ENCODE measurements at regions not wholly inside any gene's neighbourhood (a gene's known extent, or its start where the extent isn't known, plus 50 kb on each side); places are given as distances from the start of the nearest gene placed in this dataset.

DNA sequence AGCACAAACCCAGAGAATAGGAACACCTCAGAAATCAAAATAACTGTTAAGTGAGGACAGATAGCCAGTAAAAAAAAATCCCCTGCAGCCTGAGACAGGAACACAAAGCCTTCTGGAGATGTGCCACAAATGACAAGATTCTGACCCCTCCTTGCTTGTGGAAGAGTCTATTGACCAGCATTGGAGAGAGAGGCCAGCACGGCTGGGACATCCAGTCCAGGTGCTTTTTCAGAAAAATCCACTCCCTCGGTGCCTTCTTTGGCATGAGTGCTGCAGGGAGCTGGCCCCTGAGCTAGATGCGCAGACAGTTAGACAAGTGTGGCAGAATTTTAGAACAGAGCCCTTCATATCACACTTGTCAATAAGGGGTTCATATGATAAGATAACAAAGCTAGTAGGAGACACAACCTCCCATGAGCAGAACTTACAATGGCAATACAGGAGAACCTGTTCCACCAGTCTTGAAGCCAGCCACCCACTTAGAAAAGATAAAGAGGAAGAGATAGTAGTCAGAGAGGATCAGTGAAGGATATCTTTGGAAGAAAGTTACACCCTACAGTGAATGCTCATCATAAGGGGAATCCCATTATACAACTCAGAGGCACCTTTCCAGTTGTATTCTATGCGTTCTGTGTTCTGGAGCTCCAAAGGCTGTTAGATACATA lies 298.4 kb downstream of the TLE1 start:
- WGBS, 2 donors (ENCODE audit: low coverage in 1 of 2), result 70 to 74% methylated on average over 2 of the region's 4 CpGs
- no peak for ATAC-seq
- H3K27ac ChIP-seq, result no peak overlapping the region

DNA sequence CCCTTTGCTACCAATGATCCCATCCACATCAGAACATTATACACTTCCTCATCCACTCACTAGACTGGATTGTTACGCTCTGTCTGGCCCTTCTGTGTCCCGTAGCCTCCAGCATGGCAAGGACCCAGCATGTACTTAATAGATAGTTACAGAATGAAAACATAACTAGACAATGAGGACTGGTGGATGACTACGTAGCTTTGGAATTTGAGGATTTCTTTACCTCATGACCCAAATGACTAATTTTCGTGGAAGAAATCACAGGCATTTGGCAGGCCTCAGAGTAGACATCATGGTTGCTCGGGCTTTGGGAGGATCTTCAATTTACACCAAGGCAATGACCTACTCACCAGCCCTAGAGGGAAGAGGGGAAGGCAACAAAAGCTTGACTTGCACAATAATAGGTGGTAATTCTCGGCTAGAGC lies 299.8 kb downstream of the TLE1 start:
- ATAC-seq, result peak; percentile 87
- TF ChIP-seq EP300 (IDR thresholded peaks at IDR 0.05) (no peak), POLR2AphosphoS5 (IDR thresholded peaks at IDR 0.05) (no peak), POLR2A (IDR thresholded peaks at IDR 0.05) (no peak)
- TF ChIP-seq, protein P1, sequence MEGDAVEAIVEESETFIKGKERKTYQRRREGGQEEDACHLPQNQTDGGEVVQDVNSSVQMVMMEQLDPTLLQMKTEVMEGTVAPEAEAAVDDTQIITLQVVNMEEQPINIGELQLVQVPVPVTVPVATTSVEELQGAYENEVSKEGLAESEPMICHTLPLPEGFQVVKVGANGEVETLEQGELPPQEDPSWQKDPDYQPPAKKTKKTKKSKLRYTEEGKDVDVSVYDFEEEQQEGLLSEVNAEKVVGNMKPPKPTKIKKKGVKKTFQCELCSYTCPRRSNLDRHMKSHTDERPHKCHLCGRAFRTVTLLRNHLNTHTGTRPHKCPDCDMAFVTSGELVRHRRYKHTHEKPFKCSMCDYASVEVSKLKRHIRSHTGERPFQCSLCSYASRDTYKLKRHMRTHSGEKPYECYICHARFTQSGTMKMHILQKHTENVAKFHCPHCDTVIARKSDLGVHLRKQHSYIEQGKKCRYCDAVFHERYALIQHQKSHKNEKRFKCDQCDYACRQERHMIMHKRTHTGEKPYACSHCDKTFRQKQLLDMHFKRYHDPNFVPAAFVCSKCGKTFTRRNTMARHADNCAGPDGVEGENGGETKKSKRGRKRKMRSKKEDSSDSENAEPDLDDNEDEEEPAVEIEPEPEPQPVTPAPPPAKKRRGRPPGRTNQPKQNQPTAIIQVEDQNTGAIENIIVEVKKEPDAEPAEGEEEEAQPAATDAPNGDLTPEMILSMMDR (IDR thresholded peaks at IDR 0.05), result no peak
- 52 to 53% methylated on average over 4 to 6 of the region's 6 CpGs for WGBS, 2 donors (ENCODE audit: low coverage in 1 of 2)
- Histone ChIP-seq H3K4me1 (peaks cover 0 to 32% (median 4%) of the 10 kb centered on the region in 3 donors), H3K27ac (peak overlapping the region in 1 of 4 donors; percentile 23), H3K9me3 (no peaks in the 10 kb centered on the region), H3K4me3 (no peak overlapping the region), H3K36me3 (no peaks in the 10 kb centered on the region), H3K27me3 (no peaks in the 10 kb centered on the region)

More for the DNA sequence above, 298.4 kb downstream of the TLE1 start:
- H3K4me1 ChIP-seq, result peaks cover 0 to 44% (median 4%) of the 10 kb centered on the region in 3 donors
- no peak for TF ChIP-seq POLR2A (IDR thresholded peaks at IDR 0.05)
- TF ChIP-seq POLR2AphosphoS5 (IDR thresholded peaks at IDR 0.05), result no peak
- TF ChIP-seq, protein P1 (IDR thresholded peaks at IDR 0.05), result no peak
- no peak for TF ChIP-seq EP300 (IDR thresholded peaks at IDR 0.05)
- H3K4me3 ChIP-seq, result no peak overlapping the region
- no peaks in the 10 kb centered on the region for H3K27me3 ChIP-seq
- no peaks in the 10 kb centered on the region for H3K9me3 ChIP-seq
- H3K36me3 ChIP-seq, result no peaks in the 10 kb centered on the region

DNA sequence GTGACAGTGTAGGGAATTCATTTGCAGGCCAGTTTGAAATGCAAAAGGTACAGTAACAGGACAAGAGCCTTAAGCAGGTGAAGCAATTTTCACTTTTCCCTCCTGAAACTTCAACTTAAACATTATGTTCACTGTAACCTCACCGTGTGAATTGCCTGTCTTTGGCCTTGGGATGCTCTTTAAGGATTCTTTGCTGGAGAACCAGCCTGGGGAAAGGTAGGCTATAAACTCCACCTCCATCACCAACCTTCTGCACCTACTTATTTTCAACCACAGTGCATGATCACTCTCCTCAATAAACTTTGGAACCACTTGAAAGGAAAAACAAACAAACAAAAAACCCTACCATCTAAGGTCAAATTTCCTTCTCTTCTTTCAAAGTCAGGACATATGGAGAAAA lies 300.5 kb downstream of the TLE1 start:
- H3K27ac ChIP-seq, result no peak overlapping the region

DNA sequence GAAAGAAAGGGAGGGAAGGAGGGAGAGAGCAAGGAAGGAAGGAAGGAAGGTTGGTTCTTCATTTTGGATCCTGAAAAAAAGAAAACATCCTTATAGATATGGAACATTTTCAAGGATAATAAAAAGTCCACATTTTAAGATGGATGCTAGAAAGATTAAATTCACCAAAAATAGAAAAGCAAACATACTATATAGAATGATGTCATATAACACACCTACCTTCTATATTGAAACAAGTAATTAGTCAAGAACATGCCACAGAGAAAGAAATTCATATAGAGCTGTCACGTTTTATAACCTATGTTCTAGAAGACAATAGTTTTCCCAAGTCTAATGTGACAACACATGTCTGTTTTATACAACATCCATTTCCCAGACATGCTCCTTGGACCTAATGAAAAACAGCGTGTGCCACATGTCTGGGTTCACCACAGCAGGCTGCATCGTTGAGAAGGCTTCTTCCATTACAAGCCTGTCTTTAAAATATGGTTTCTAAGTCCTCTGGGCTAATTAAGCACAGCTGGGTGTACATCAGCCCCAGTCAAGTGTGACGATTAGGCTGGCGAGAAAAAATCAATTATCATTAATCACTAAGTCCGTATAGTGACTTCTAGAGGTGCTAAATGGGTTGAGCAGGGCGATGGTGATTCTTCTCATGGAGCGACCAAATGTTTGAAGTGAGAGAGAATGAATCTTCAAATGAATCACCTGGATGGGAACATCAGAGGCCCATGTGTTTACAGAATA lies 301.8 kb downstream of the TLE1 start:
- ATAC-seq, result no peak

More for the DNA sequence above, 300.5 kb downstream of the TLE1 start:
- Histone ChIP-seq H3K27me3 (no peaks in the 10 kb centered on the region), H3K36me3 (no peaks in the 10 kb centered on the region), H3K4me3 (no peak overlapping the region), H3K4me1 (peaks cover 0 to 27% (median 4%) of the 10 kb centered on the region in 3 donors), H3K9me3 (no peaks in the 10 kb centered on the region)
- WGBS, 2 donors (ENCODE audit: low coverage in 1 of 2), result 81 to 100% methylated on average over 1 of the region's 1 CpG
- TF ChIP-seq POLR2A (IDR thresholded peaks at IDR 0.05) (no peak), POLR2AphosphoS5 (IDR thresholded peaks at IDR 0.05) (no peak), EP300 (IDR thresholded peaks at IDR 0.05) (no peak)
- TF ChIP-seq, protein P1 (IDR thresholded peaks at IDR 0.05), result no peak
- ATAC-seq, result no peak

More for the DNA sequence above, 301.8 kb downstream of the TLE1 start:
- no peak overlapping the region for H3K27ac ChIP-seq
- WGBS, 2 donors (ENCODE audit: low coverage in 1 of 2), result 95 to 98% methylated on average over 5 to 8 of the region's 8 CpGs
- no peaks in the 10 kb centered on the region for H3K27me3 ChIP-seq
- H3K36me3 ChIP-seq, result no peaks in the 10 kb centered on the region
- H3K4me3 ChIP-seq, result no peak overlapping the region
- H3K9me3 ChIP-seq, result no peaks in the 10 kb centered on the region
- H3K4me1 ChIP-seq, result peaks cover 0 to 21% (median 4%) of the 10 kb centered on the region in 3 donors
- TF ChIP-seq POLR2A (IDR thresholded peaks at IDR 0.05), result no peak
- no peak for TF ChIP-seq EP300 (IDR thresholded peaks at IDR 0.05)
- no peak for TF ChIP-seq POLR2AphosphoS5 (IDR thresholded peaks at IDR 0.05)
- TF ChIP-seq, protein P1 (IDR thresholded peaks at IDR 0.05), result no peak
